ENCODE measurements at regions not wholly inside any gene's neighbourhood (a gene's known extent, or its start where the extent isn't known, plus 50 kb on each side); places are given as distances from the start of the nearest gene placed in this dataset.

- no peak for TF ChIP-seq CTCF (IDR thresholded peaks at IDR 0.05; ENCODE audit: control extremely low read depth, extremely low read depth)
- 37 to 50% methylated on average over 7 of the region's 7 CpGs for WGBS, 2 donors
- no peaks in the 10 kb centered on the region for H3K36me3 ChIP-seq (ENCODE audit: control insufficient read depth in 4 of 4, insufficient read depth in 4 of 4, low read length in 4 of 4)
- H3K27me3 ChIP-seq (ENCODE audit: control insufficient read depth in 3 of 3, insufficient read depth in 3 of 3, low read length in 2 of 3) = no peaks in the 10 kb centered on the region
- no peaks in the 10 kb centered on the region for H3K9me3 ChIP-seq (ENCODE audit: control insufficient read depth in 4 of 4, insufficient read depth in 3 of 4, low read length in 3 of 4)
- DNase-seq (peak in 2 of 3 donors; percentile 65 to 75), ATAC-seq (ENCODE audit: insufficient read depth, low FRiP score) (no peak)
- H3K9ac ChIP-seq (ENCODE audit: insufficient read depth in 1 of 2, low read length in 2 of 2) = peak overlapping the region in 1 of 2 donors; percentile 73
- H3K4me1 ChIP-seq (ENCODE audit: control insufficient read depth in 5 of 5, insufficient read depth in 5 of 5, low read length in 5 of 5) = peaks cover 0 to 55% (median 33%) of the 10 kb centered on the region in 5 donors
- H3K27ac ChIP-seq (ENCODE audit: low read depth in 1 of 2, low read length in 1 of 2) = peak overlapping the region in 1 of 2 donors; percentile 53
- H3K4me3 ChIP-seq = no peak overlapping the region
Observed at GRCh38 chr21:31410499-31411131, 66.6 kb upstream of the TIAM1 start.

- H3K4me1 ChIP-seq (ENCODE audit: control insufficient read depth in 5 of 5, insufficient read depth in 5 of 5, low read length in 5 of 5) = peaks cover 0 to 55% (median 33%) of the 10 kb centered on the region in 5 donors
- H3K36me3 ChIP-seq (ENCODE audit: control insufficient read depth in 4 of 4, insufficient read depth in 4 of 4, low read length in 4 of 4) = no peaks in the 10 kb centered on the region
- peak overlapping the region in 1 of 2 donors; percentile 73 for H3K9ac ChIP-seq (ENCODE audit: insufficient read depth in 1 of 2, low read length in 2 of 2)
- WGBS, 2 donors = 77 to 78% methylated on average over 9 of the region's 9 CpGs
- ATAC-seq (ENCODE audit: insufficient read depth, low FRiP score) (no peak), DNase-seq (peak; percentile 68 to 94 (median 89))
- H3K27me3 ChIP-seq (ENCODE audit: control insufficient read depth in 3 of 3, insufficient read depth in 3 of 3, low read length in 2 of 3) = no peaks in the 10 kb centered on the region
- no peaks in the 10 kb centered on the region for H3K9me3 ChIP-seq (ENCODE audit: control insufficient read depth in 4 of 4, insufficient read depth in 3 of 4, low read length in 3 of 4)
- TF ChIP-seq CTCF (IDR thresholded peaks at IDR 0.05; ENCODE audit: control extremely low read depth, extremely low read depth) = no peak
- peak overlapping the region in 1 of 2 donors; percentile 53 for H3K27ac ChIP-seq (ENCODE audit: low read depth in 1 of 2, low read length in 1 of 2)
- H3K4me3 ChIP-seq = no peak overlapping the region
Observed at GRCh38 chr21:31409831-31410487, 65.9 kb upstream of the TIAM1 start.

GRCh38 chr21:31408301-31409088 is 64.4 kb upstream of the TIAM1 start:
- H3K9ac ChIP-seq (ENCODE audit: insufficient read depth in 1 of 2, low read length in 2 of 2) = peak overlapping the region in 1 of 2 donors; percentile 64
- no peak overlapping the region for H3K4me3 ChIP-seq
- no peaks in the 10 kb centered on the region for H3K36me3 ChIP-seq (ENCODE audit: control insufficient read depth in 4 of 4, insufficient read depth in 4 of 4, low read length in 4 of 4)
- peak; percentile 42 for ATAC-seq (ENCODE audit: insufficient read depth, low FRiP score)
- peaks cover 0 to 62% (median 40%) of the 10 kb centered on the region in 5 donors for H3K4me1 ChIP-seq (ENCODE audit: control insufficient read depth in 5 of 5, insufficient read depth in 5 of 5, low read length in 5 of 5)
- no peaks in the 10 kb centered on the region for H3K27me3 ChIP-seq (ENCODE audit: control insufficient read depth in 3 of 3, insufficient read depth in 3 of 3, low read length in 2 of 3)
- WGBS, 2 donors = 74% methylated on average over 10 of the region's 10 CpGs
- H3K9me3 ChIP-seq (ENCODE audit: control insufficient read depth in 4 of 4, insufficient read depth in 3 of 4, low read length in 3 of 4) = no peaks in the 10 kb centered on the region
- no peak overlapping the region for H3K27ac ChIP-seq (ENCODE audit: low read depth in 1 of 2, low read length in 1 of 2)
- peak; percentile 35 to 95 (median 93) for DNase-seq
- no peak for TF ChIP-seq CTCF (IDR thresholded peaks at IDR 0.05; ENCODE audit: control extremely low read depth, extremely low read depth)

Measured in lung (tissue), 11 donors.